ENCODE measurements at regions not wholly inside any gene's neighbourhood (a gene's known extent, or its start where the extent isn't known, plus 50 kb on each side); places are given as distances from the start of the nearest gene placed in this dataset.

GRCh38 chr13:84238381-84238780, 356.1 kb upstream of the SLITRK1 start:
- DNase-seq (ENCODE audit: low spot score) (no peak), ATAC-seq (ENCODE audit: insufficient number of reproducible peaks, low FRiP score, low read depth) (no peak)
- H3K27ac ChIP-seq, result no peak overlapping the region
- no peaks in the 10 kb centered on the region for H3K4me1 ChIP-seq (ENCODE audit: control insufficient read depth in 1 of 2, low read depth in 2 of 2)
- no peaks in the 10 kb centered on the region for H3K27me3 ChIP-seq (replicated peaks; ENCODE audit: insufficient read depth)
- H3K9me3 ChIP-seq, result no peaks in the 10 kb centered on the region
- no peak for TF ChIP-seq CTCF (IDR thresholded peaks at IDR 0.05)
- H3K36me3 ChIP-seq, result no peaks in the 10 kb centered on the region
- no peak overlapping the region for H3K4me3 ChIP-seq

- Histone ChIP-seq H3K4me3 (no peak overlapping the region), H3K27ac (no peak overlapping the region), H3K27me3 (replicated peaks; ENCODE audit: insufficient read depth) (no peaks in the 10 kb centered on the region), H3K4me1 (ENCODE audit: control insufficient read depth in 1 of 2, low read depth in 2 of 2) (peaks cover 0 to 3% of the 10 kb centered on the region in 2 donors), H3K9me3 (no peaks in the 10 kb centered on the region), H3K36me3 (no peaks in the 10 kb centered on the region)
- ATAC-seq (ENCODE audit: insufficient number of reproducible peaks, low FRiP score, low read depth) (no peak), DNase-seq (ENCODE audit: low spot score) (no peak)
- no peak for TF ChIP-seq CTCF (IDR thresholded peaks at IDR 0.05)
These were observed 354.9 kb upstream of the SLITRK1 start for GRCh38 chr13:84237143-84237542.

- Histone ChIP-seq H3K4me3 (no peak overlapping the region), H3K27ac (no peak overlapping the region), H3K9me3 (no peaks in the 10 kb centered on the region), H3K4me1 (ENCODE audit: control insufficient read depth in 1 of 2, low read depth in 2 of 2) (peaks cover 0 to 3% of the 10 kb centered on the region in 2 donors), H3K27me3 (replicated peaks; ENCODE audit: insufficient read depth) (no peaks in the 10 kb centered on the region), H3K36me3 (no peaks in the 10 kb centered on the region)
- TF ChIP-seq CTCF (IDR thresholded peaks at IDR 0.05), result no peak
- DNase-seq (ENCODE audit: low spot score) (no peak), ATAC-seq (ENCODE audit: insufficient number of reproducible peaks, low FRiP score, low read depth) (no peak)
These were observed 352.1 kb upstream of the SLITRK1 start for GRCh38 chr13:84234416-84234815.

GRCh38 chr13:84230568-84230967, 348.3 kb upstream of the SLITRK1 start:
- DNase-seq (ENCODE audit: low spot score) (no peak), ATAC-seq (ENCODE audit: insufficient number of reproducible peaks, low FRiP score, low read depth) (no peak)
- Histone ChIP-seq H3K36me3 (no peaks in the 10 kb centered on the region), H3K9me3 (no peaks in the 10 kb centered on the region), H3K27ac (no peak overlapping the region), H3K4me1 (ENCODE audit: control insufficient read depth in 1 of 2, low read depth in 2 of 2) (peaks cover 0 to 7% of the 10 kb centered on the region in 2 donors), H3K27me3 (replicated peaks; ENCODE audit: insufficient read depth) (no peaks in the 10 kb centered on the region), H3K4me3 (no peak overlapping the region)
- no peak for TF ChIP-seq CTCF (IDR thresholded peaks at IDR 0.05)

- ATAC-seq (ENCODE audit: insufficient number of reproducible peaks, low FRiP score, low read depth), result no peak
- H3K36me3 ChIP-seq, result no peaks in the 10 kb centered on the region
- no peak for DNase-seq (ENCODE audit: low spot score)
- no peaks in the 10 kb centered on the region for H3K9me3 ChIP-seq
- no peak overlapping the region for H3K27ac ChIP-seq
- H3K4me3 ChIP-seq, result no peak overlapping the region
- no peaks in the 10 kb centered on the region for H3K27me3 ChIP-seq (replicated peaks; ENCODE audit: insufficient read depth)
- TF ChIP-seq CTCF (IDR thresholded peaks at IDR 0.05), result no peak
- peaks cover 0 to 6% of the 10 kb centered on the region in 2 donors for H3K4me1 ChIP-seq (ENCODE audit: control insufficient read depth in 1 of 2, low read depth in 2 of 2)
These were observed 328.8 kb upstream of the SLITRK1 start for GRCh38 chr13:84211048-84211447.
